ENCODE measurements at regions not wholly inside any gene's neighbourhood (a gene's known extent, or its start where the extent isn't known, plus 50 kb on each side); places are given as distances from the start of the nearest gene placed in this dataset.

DNA sequence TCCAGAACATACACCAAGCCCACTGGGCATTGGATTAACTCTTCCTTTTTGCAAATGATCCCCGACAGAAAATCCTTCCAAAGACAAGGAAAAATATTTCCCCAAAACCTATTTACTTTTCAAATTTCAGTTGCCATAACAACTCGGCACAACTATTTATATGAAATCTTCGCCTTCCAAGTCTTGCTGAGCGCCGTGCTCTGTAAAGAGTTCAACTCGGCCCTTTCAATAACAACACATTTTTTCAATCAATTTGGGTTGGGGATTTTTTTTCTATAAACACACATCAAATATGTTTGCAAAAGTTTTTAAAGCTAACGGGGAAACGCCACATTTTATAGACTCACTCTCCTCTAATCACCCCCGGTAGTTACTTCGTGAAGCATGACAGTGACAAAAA is 333.8 kb downstream of the MN1 start:
- H3K4me2 ChIP-seq (ENCODE audit: low read length): no peak overlapping the region
- H3K27me3 ChIP-seq (ENCODE audit: low read depth, low read length): peaks cover 20% of the 10 kb centered on the region
- H3K4me1 ChIP-seq (ENCODE audit: low read length): no peaks in the 10 kb centered on the region
- no peaks in the 10 kb centered on the region for H4K20me1 ChIP-seq (ENCODE audit: insufficient read depth, low read length)
- H2AFZ ChIP-seq (ENCODE audit: low read depth, low read length): no peak overlapping the region
- H3K9me3 ChIP-seq (ENCODE audit: insufficient read depth, low read length): no peaks in the 10 kb centered on the region
- H3K36me3 ChIP-seq (replicated peaks; ENCODE audit: low read depth, low read length): no peaks in the 10 kb centered on the region
- H3K4me3 ChIP-seq (ENCODE audit: low read length): no peak overlapping the region
- no peak for TF ChIP-seq EZH2phosphoT487 (IDR thresholded peaks at IDR 0.05; ENCODE audit: low read depth)
- H3K9ac ChIP-seq (ENCODE audit: low read length): no peak overlapping the region
- H3K79me2 ChIP-seq (ENCODE audit: low read length): no peaks in the 10 kb centered on the region
- no peak overlapping the region for H3K27ac ChIP-seq (ENCODE audit: low read length)

GRCh38 chr22:27468712-27469111 is 332.8 kb downstream of the MN1 start:
- TF ChIP-seq EZH2phosphoT487 (IDR thresholded peaks at IDR 0.05; ENCODE audit: low read depth): no peak
- TF ChIP-seq, protein P1, sequence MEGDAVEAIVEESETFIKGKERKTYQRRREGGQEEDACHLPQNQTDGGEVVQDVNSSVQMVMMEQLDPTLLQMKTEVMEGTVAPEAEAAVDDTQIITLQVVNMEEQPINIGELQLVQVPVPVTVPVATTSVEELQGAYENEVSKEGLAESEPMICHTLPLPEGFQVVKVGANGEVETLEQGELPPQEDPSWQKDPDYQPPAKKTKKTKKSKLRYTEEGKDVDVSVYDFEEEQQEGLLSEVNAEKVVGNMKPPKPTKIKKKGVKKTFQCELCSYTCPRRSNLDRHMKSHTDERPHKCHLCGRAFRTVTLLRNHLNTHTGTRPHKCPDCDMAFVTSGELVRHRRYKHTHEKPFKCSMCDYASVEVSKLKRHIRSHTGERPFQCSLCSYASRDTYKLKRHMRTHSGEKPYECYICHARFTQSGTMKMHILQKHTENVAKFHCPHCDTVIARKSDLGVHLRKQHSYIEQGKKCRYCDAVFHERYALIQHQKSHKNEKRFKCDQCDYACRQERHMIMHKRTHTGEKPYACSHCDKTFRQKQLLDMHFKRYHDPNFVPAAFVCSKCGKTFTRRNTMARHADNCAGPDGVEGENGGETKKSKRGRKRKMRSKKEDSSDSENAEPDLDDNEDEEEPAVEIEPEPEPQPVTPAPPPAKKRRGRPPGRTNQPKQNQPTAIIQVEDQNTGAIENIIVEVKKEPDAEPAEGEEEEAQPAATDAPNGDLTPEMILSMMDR (IDR thresholded peaks at IDR 0.05; ENCODE audit: low read depth, low read length): no peak

GRCh38 chr22:27470169-27470772 is 331.3 kb downstream of the MN1 start:
- Histone ChIP-seq H4K20me1 (ENCODE audit: insufficient read depth, low read length) (no peaks in the 10 kb centered on the region), H3K4me3 (ENCODE audit: low read length) (no peak overlapping the region), H3K9me3 (ENCODE audit: insufficient read depth, low read length) (no peaks in the 10 kb centered on the region), H3K79me2 (ENCODE audit: low read length) (no peaks in the 10 kb centered on the region), H3K27ac (ENCODE audit: low read length) (no peak overlapping the region), H3K36me3 (replicated peaks; ENCODE audit: low read depth, low read length) (no peaks in the 10 kb centered on the region), H3K27me3 (ENCODE audit: low read depth, low read length) (0 out of 2 replicates have a peak, but pooled peaks cover 4% of the 10 kb centered on the region), H3K4me2 (ENCODE audit: low read length) (no peak overlapping the region), H3K4me1 (ENCODE audit: low read length) (no peaks in the 10 kb centered on the region), H2AFZ (ENCODE audit: low read depth, low read length) (no peak overlapping the region), H3K9ac (ENCODE audit: low read length) (no peak overlapping the region)
- TF ChIP-seq, protein P1 (IDR thresholded peaks at IDR 0.05; ENCODE audit: low read depth, low read length): no peak
- TF ChIP-seq EZH2phosphoT487 (IDR thresholded peaks at IDR 0.05; ENCODE audit: low read depth): no peak

More at GRCh38 chr22:27468712-27469111, 332.8 kb downstream of the MN1 start:
- Histone ChIP-seq H3K9me3 (ENCODE audit: insufficient read depth, low read length) (no peaks in the 10 kb centered on the region), H2AFZ (ENCODE audit: low read depth, low read length) (no peak overlapping the region), H4K20me1 (ENCODE audit: insufficient read depth, low read length) (no peaks in the 10 kb centered on the region), H3K79me2 (ENCODE audit: low read length) (no peaks in the 10 kb centered on the region), H3K36me3 (replicated peaks; ENCODE audit: low read depth, low read length) (no peaks in the 10 kb centered on the region), H3K4me3 (ENCODE audit: low read length) (no peak overlapping the region), H3K4me2 (ENCODE audit: low read length) (no peak overlapping the region), H3K4me1 (ENCODE audit: low read length) (no peaks in the 10 kb centered on the region), H3K27me3 (ENCODE audit: low read depth, low read length) (peaks cover 18% of the 10 kb centered on the region), H3K9ac (ENCODE audit: low read length) (no peak overlapping the region), H3K27ac (ENCODE audit: low read length) (no peak overlapping the region)

DNA sequence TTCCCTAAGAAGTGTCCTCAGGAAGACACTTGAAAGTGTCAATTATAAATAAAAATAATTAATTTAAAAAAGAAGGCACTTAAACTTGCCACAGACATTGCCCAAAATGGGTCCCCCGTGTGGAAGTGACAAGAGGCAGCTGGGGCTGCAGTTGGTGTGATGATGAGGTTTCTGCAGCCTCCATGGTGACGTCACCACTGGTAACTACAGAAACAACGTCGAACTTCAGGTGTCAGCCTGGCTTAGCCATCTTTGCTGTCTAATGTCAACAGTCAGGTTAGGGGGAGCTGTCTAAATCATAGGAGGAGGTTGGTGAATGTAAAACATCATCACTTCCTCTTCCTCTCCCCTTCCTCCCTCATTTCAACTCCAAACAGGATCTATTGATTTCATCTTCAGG is 328.6 kb downstream of the MN1 start:
- no peak overlapping the region for H3K4me2 ChIP-seq (ENCODE audit: low read length)
- H3K9me3 ChIP-seq (ENCODE audit: insufficient read depth, low read length): no peaks in the 10 kb centered on the region
- H3K79me2 ChIP-seq (ENCODE audit: low read length): no peaks in the 10 kb centered on the region
- H3K27me3 ChIP-seq (ENCODE audit: low read depth, low read length): 0 out of 2 replicates have a peak, but pooled peaks cover 4% of the 10 kb centered on the region
- TF ChIP-seq, protein P1 (IDR thresholded peaks at IDR 0.05; ENCODE audit: low read depth, low read length): no peak
- TF ChIP-seq EZH2phosphoT487 (IDR thresholded peaks at IDR 0.05; ENCODE audit: low read depth): no peak
- H3K27ac ChIP-seq (ENCODE audit: low read length): no peak overlapping the region
- H3K36me3 ChIP-seq (replicated peaks; ENCODE audit: low read depth, low read length): no peaks in the 10 kb centered on the region
- no peaks in the 10 kb centered on the region for H4K20me1 ChIP-seq (ENCODE audit: insufficient read depth, low read length)
- H3K9ac ChIP-seq (ENCODE audit: low read length): no peak overlapping the region
- H2AFZ ChIP-seq (ENCODE audit: low read depth, low read length): no peak overlapping the region
- no peak overlapping the region for H3K4me3 ChIP-seq (ENCODE audit: low read length)
- no peaks in the 10 kb centered on the region for H3K4me1 ChIP-seq (ENCODE audit: low read length)
